ENCODE measurements at regions not wholly inside any gene's neighbourhood (a gene's known extent, or its start where the extent isn't known, plus 50 kb on each side); places are given as distances from the start of the nearest gene placed in this dataset.

DNA sequence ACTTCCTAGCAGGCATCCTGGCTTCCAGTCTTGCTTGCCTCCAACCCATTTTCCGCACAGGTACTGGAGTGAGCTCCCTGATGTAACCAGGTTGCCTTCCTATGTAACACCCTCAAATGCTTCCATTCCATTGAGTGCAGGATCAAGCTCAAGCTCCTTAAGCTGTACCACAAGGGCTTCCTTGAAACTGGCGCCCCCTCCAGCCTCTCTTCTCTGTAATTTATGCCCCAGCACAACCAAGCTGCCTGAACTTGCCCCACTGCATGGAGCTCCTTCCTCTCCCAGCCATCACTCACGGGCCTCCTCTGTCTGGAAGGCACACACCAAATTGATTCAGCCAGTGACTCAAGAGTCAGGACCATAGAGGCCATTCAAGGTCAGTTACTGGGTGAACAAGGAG is 234.8 kb upstream of the RPL38 start:
- DNase-seq (ENCODE audit: low spot score) = no peak
- no peak for TF ChIP-seq POLR2AphosphoS5 (IDR thresholded peaks at IDR 0.05)
- TF ChIP-seq, protein P1, sequence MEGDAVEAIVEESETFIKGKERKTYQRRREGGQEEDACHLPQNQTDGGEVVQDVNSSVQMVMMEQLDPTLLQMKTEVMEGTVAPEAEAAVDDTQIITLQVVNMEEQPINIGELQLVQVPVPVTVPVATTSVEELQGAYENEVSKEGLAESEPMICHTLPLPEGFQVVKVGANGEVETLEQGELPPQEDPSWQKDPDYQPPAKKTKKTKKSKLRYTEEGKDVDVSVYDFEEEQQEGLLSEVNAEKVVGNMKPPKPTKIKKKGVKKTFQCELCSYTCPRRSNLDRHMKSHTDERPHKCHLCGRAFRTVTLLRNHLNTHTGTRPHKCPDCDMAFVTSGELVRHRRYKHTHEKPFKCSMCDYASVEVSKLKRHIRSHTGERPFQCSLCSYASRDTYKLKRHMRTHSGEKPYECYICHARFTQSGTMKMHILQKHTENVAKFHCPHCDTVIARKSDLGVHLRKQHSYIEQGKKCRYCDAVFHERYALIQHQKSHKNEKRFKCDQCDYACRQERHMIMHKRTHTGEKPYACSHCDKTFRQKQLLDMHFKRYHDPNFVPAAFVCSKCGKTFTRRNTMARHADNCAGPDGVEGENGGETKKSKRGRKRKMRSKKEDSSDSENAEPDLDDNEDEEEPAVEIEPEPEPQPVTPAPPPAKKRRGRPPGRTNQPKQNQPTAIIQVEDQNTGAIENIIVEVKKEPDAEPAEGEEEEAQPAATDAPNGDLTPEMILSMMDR (IDR thresholded peaks at IDR 0.05) = no peak
- no peak for TF ChIP-seq POLR2A (IDR thresholded peaks at IDR 0.05)
- 65% methylated on average over 3 of the region's 3 CpGs for WGBS
- no peaks in the 10 kb centered on the region for H3K9me3 ChIP-seq
- intact Hi-C loops (cut with DNase I) = no loop called here
- no peaks in the 10 kb centered on the region for H3K4me1 ChIP-seq (replicated peaks)
- no peak overlapping the region for H3K4me3 ChIP-seq
- no peaks in the 10 kb centered on the region for H3K36me3 ChIP-seq
- H3K27ac ChIP-seq = no peak overlapping the region
- H3K27me3 ChIP-seq (replicated peaks; ENCODE audit: insufficient read depth) = no peaks in the 10 kb centered on the region

DNA sequence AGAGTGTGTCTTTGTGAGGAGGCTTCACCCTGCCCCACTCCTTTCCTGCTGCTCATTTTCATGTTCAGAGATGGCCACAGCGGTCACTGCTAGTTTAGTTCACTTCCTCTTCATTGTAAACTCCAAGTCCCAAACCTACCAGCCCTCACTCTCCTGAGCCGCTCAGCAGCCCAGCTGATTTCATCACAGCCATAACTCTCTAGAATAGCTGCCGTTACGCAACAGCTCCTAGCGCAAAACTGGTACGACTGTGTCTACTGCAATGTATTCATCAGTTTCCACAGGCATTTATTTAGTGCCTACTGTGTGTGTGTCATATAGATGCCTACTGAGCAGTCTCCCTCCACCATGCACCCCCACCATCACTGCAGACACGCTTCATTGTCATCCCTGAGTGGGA is 233.5 kb upstream of the RPL38 start:
- TF ChIP-seq POLR2A (IDR thresholded peaks at IDR 0.05) = no peak
- TF ChIP-seq, protein P1 (IDR thresholded peaks at IDR 0.05) = no peak
- DNase-seq (ENCODE audit: low spot score) = no peak
- Histone ChIP-seq H3K27me3 (replicated peaks; ENCODE audit: insufficient read depth) (no peaks in the 10 kb centered on the region), H3K27ac (no peak overlapping the region), H3K9me3 (no peaks in the 10 kb centered on the region), H3K36me3 (no peaks in the 10 kb centered on the region), H3K4me1 (replicated peaks) (no peaks in the 10 kb centered on the region), H3K4me3 (no peak overlapping the region)
- 81% methylated on average over 7 of the region's 7 CpGs for WGBS
- intact Hi-C loops (cut with DNase I) = no loop called here

DNA sequence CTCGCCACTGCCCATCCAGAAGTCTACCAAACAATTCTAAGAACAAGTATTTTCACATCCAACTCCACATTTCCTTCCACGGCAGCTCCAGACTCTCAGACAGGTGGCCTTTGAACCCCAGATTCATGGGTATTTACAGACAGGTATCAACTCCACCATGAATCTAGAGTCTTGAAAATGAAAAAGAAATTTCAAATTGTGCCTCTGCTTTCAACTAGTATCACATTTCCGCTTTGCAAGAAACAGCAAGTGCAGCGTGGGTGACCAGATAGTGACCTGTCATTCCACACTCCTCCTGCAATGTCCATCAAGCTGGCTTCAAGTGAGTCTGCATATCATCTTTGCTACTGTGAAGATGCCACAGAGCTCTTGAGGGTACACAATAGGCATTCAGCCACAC is 232.4 kb upstream of the RPL38 start:
- no peaks in the 10 kb centered on the region for H3K27me3 ChIP-seq (replicated peaks; ENCODE audit: insufficient read depth)
- H3K4me1 ChIP-seq (replicated peaks) = no peaks in the 10 kb centered on the region
- H3K9me3 ChIP-seq = no peaks in the 10 kb centered on the region
- no peak for DNase-seq (ENCODE audit: low spot score)
- H3K36me3 ChIP-seq = no peaks in the 10 kb centered on the region
- H3K27ac ChIP-seq = no peak overlapping the region
- WGBS = 87% methylated on average over 4 of the region's 4 CpGs
- no peak overlapping the region for H3K4me3 ChIP-seq
- intact Hi-C loops (cut with DNase I) = no loop called here
- TF ChIP-seq POLR2A (IDR thresholded peaks at IDR 0.05) (no peak), POLR2AphosphoS5 (IDR thresholded peaks at IDR 0.05) (no peak)
- TF ChIP-seq, protein P1 (IDR thresholded peaks at IDR 0.05) = no peak

DNA sequence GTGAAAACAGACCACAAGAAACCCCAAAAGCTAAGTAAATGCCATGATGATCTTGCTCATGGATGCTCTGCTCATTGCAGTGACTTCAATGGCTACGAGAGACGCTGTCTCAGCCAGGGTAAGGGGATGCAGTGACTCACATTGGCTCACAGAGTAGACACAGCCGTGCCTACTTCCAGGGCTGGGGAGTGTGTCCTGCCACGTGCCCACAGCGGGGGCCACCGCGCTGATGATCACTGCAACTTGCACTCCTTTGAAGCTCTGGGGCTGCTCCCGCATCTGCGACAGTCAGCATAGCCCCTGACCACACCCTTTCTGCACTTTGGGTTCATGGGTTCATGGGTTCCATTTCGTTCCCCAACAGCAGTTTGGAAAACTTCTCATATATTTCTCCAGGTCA is 231.4 kb upstream of the RPL38 start:
- TF ChIP-seq POLR2A (IDR thresholded peaks at IDR 0.05) (no peak), POLR2AphosphoS5 (IDR thresholded peaks at IDR 0.05) (no peak)
- H3K27ac ChIP-seq = no peak overlapping the region
- H3K9me3 ChIP-seq = no peaks in the 10 kb centered on the region
- no peak overlapping the region for H3K4me3 ChIP-seq
- WGBS = 94% methylated on average over 10 of the region's 10 CpGs
- no peaks in the 10 kb centered on the region for H3K27me3 ChIP-seq (replicated peaks; ENCODE audit: insufficient read depth)
- H3K36me3 ChIP-seq = no peaks in the 10 kb centered on the region
- H3K4me1 ChIP-seq (replicated peaks) = no peaks in the 10 kb centered on the region
- no peak for DNase-seq (ENCODE audit: low spot score)
- intact Hi-C loops (cut with DNase I) = no loop called here

DNA sequence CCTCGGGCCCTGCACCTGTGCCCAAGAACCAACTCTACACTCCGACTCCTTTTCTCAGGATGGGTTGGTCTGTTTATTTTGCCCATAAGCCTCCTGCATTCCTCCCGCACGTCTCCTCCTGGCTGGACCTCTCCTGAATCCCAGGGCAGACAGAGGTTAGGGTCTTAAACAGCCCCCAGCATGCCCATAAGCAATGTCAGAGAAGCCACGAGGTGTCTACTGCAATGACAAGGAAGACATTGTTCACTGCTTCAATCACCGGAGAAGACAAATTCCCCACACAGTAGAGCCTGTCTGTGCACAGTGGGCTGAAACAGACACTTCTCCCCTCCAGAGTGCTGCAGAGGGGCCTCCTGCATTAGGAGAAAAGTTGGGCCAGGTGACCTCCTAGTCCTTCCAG is 230.6 kb upstream of the RPL38 start:
- H3K36me3 ChIP-seq = no peaks in the 10 kb centered on the region
- TF ChIP-seq, protein P1 (IDR thresholded peaks at IDR 0.05) = no peak
- TF ChIP-seq POLR2A (IDR thresholded peaks at IDR 0.05) = no peak
- TF ChIP-seq POLR2AphosphoS5 (IDR thresholded peaks at IDR 0.05) = no peak
- no peak for DNase-seq (ENCODE audit: low spot score)
- H3K4me3 ChIP-seq = no peak overlapping the region
- H3K27ac ChIP-seq = no peak overlapping the region
- 77% methylated on average over 6 of the region's 6 CpGs for WGBS
- H3K9me3 ChIP-seq = no peaks in the 10 kb centered on the region
- no peaks in the 10 kb centered on the region for H3K4me1 ChIP-seq (replicated peaks)
- intact Hi-C loops (cut with DNase I) = no loop called here
- H3K27me3 ChIP-seq (replicated peaks; ENCODE audit: insufficient read depth) = no peaks in the 10 kb centered on the region

Data from prostate gland (tissue), 2 donors.